ENCODE measurements at regions not wholly inside any gene's neighbourhood (a gene's known extent, or its start where the extent isn't known, plus 50 kb on each side); places are given as distances from the start of the nearest gene placed in this dataset.
A peak's percentile ranks its signal among the peaks of the same experiment; 100 is the strongest.

DNA sequence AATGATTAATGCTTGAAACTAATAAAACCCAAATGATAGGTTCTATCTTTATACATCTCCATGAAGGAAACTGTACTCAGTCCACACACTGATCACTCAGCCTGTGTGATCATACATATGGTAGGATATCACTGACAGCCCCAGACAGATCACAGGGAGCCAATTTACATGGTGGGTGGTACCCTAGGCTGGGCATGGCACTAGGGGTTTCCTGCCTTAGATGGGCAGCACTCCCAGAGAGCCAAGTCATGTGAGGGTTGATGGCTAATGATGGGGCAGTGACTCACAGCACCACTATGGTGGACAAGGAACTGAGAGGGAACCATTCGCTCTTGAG, 89.6 kb upstream of the PTPRR start:
- DNase-seq (ENCODE audit: low read depth in 2 of 2): no peak

DNA sequence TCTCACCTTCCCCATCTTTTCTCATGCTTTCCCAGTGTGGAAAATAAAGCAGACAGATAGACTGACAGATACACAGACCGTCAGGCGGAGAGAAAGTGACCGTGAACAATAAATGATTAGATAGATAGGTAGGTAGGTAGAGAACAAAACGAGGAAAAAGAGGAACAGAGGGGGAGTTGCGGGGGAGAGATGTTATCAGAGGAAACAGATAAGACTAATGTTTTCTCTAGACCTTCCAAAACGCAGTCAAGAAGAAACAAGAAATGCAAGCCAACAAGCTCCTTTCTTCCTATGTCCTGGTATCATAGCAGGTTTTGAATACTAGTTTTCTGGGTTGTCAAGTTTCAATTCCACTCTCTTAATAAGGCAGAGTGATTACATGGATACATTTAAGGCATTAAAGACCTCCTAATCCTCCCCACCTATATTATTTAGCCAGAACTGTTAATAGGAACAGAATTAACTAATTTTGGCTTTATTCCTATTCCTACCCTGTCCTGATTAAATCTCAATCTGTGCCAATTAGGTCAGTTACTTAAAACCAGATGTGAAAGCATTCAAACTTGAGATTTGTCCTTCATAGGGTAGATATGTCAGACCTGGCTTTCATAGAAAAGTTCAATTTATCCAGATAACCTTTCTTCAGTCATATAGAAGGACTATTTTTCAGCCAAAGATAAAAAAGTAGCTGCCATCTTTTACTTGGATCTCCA, 89.0 kb upstream of the PTPRR start:
- no peak for DNase-seq (ENCODE audit: low read depth in 2 of 2)

DNA sequence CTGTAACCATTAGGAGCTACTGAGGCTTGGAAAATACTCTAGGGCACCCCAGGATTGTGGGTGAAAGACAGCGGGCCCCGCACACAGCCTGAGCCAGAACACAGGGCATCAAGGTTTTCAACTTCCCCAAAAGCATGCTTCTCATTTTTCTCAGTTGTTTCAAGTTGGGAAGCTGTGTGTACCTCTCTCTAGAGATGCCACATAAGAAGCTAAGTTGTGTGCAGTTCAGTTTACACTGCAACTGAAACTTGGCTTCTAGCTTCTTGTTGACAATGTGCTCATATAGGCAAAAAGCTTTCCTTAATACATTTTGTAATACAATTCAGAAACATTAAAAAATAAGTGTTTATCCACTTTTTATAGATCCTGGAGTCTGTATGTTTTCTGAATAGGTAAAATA, 88.1 kb upstream of the PTPRR start:
- DNase-seq (ENCODE audit: low read depth in 2 of 2): no peak

DNA sequence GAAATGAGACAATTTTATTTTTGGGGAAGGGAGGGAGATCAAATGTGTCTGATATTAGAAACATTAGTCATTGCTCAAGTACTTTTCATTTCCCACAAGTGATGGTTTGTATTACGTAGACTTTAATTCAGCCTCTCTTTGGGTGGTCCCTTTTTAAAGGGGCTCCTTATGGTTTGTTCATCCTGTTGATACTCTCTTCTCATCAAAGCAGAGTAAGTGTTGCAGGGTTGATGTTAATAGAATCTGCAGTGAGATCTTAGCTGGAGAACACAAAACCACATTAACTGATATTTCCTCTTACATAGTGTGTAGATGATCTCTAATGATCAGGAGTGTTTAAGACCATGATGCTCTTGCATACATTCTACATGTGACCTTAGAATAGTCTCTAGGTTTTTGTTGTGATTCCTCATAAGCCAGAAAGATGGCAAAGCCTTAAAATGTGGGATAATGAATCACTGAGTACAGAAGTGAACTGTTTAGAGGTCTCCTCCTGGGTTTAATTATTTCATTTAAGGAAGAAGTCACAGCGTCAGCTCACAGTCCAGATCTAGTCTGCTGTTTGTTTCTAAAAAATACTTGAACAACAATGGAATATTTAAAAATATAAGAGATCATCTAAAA, 87.4 kb upstream of the PTPRR start:
- DNase-seq (ENCODE audit: low read depth in 2 of 2): peak; percentile 22 to 30

DNA sequence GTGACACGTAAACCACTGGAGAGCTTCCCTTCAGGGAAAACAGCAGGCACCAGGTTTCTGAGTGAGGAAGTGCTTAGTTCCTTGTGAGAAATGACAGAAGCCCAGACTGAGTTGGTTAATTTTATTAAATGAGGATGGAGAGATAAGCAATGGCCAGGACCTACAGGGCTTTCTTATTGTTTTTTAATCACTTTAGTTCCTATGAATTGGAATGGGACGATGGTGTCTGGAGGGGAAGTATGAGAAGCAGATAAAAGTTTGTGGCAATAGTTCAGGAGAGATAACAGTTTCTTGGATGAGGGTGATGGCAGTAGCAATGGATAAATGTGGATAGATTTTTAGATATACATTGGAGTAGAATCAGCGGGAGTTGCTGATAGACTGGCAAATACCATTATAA, 86.5 kb upstream of the PTPRR start:
- no peak for DNase-seq (ENCODE audit: low read depth in 2 of 2)

DNA sequence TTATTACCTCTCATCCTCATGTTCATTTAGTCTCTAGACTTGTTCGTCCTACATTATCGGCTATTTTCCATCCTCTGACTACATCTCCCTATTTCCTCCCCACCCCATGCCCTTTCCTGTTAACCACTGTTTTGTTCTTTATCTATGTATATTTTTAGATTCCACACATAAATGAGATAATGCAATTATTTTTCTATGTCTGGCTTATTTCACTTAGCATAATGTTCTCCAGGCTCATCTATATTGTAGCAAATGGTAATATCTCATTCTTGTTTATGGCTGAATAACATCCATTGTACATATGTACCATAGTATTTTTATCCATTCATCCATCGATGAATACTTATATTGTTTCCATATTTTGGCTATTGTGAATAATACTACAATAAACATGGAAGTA, 84.6 kb upstream of the PTPRR start:
- no peak for DNase-seq (ENCODE audit: low read depth in 2 of 2)

DNA sequence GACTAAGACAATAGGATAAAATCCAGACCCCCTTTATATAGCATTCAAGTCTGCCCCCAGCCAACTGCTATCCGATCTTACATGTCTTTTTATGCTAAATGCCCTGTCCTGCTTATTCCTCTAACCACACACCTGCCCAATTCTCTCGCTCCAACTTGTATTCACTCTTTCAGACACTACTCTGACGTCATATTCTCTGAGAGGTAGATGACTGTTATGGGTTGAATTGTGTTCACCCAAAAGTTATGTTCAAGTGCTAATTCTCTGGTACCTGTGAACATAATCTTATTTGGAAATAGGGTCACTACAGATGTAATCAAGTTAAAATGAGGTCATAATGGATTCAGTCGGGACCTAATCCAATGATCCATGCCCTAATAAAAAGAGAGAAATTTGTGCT, 84.0 kb upstream of the PTPRR start:
- DNase-seq (ENCODE audit: low read depth in 2 of 2): no peak

DNA sequence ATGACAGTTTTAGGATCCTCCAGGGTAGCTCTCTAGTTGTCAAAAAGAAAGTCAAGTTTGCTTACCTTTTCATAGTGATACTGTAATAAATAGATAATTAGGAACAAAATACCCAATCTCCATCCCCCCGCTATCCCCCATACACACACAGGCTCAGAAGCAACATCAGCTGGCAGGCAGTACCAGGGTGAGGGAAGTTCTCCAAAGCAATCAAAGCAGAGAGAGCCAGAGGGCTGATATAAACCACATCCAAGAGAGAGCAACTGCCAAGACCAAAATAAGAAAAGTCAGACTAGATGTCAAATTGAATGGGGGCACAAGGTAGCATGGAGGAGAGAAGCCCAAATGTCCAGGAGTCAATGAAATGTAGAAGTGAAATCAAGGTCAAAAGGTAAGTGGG, 80.2 kb upstream of the PTPRR start:
- no peak for DNase-seq (ENCODE audit: low read depth in 2 of 2)

DNA sequence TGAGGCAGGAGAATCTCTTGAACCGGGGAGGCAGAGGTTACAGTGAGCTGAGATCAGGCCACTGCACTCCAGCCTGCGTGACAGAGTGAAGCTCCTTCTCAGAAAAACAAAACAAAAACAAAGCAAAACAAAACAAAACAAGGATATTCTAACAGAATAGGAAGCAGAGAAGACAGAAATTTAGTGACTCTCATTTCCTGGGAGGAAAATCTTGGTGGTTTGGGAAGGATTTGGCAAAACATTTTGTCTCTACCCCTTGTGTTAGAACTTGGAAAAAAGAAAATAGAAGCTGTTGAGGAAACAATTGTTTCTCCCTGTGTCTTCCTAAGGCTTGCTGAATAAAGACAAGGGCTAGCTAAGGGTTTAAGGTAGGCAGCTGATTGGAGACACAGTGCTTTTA, 79.7 kb upstream of the PTPRR start:
- DNase-seq (ENCODE audit: low read depth in 2 of 2): no peak

DNA sequence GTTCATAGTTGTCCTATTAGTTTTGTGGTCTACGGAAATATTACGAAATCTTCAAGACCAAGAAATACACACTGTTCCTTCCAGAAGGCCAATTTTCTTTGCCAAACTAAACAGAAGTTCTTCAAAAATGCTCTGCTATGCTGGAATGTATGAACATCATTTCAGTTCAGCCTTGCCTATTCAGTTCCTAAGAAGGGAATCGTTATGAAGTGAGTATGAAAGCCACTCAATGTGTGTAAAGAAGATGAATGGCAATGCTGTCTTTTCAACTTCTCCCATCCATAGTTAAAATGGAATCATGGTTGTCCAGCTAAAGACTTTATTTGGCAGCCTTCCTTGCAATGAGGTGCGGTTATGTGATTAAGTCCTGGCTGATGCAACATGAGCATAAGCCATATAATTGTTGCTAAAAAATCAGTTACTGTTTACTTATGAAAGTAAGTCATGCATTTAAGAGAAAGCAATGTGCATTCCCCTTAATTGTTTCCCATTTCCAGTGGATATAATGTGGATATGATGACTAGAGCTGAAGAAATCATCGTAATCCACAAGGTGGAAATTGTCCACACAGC, 73.8 kb upstream of the PTPRR start:
- DNase-seq (ENCODE audit: low read depth in 2 of 2): peak; percentile 59 to 62

DNA sequence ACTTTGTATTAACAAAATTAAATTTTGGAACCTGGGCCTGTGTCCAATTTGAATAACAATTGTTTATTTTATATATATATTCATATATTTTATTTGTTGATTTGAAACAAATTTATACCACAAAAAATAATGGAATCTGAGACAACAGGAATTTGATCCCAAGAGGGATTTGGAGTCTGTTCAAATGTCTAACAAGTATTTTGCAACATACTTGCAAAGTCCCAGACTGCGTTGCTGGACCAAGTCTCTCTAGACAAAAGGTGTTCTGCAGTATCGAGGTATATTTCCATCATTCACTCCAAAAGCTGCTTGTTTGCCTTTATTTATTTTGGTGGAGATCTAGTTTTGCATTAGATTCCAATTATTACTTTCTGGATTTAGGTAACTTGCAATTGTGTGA, 68.7 kb upstream of the PTPRR start:
- DNase-seq (ENCODE audit: low read depth in 2 of 2): no peak

DNA sequence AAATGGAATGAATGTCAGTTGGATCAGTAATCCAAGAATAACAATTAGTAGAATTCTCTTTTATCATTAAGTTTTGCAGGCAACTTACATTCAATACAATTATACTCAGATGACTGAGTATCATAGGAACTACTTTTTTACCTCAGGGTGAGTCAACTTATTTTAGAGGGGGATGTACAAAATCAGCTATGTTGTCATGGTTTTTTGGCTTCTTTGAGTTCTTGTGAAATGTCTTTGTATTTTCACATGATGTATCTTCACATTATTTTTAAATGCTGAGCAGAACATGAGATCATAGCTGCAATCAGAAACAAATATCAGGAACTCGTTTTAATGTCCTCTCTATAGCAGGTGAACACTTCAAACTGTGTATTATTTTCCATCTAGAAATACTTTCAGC, 65.3 kb upstream of the PTPRR start:
- peak in 1 of 2 experiments; percentile 33 for DNase-seq (ENCODE audit: low read depth in 2 of 2)

DNA sequence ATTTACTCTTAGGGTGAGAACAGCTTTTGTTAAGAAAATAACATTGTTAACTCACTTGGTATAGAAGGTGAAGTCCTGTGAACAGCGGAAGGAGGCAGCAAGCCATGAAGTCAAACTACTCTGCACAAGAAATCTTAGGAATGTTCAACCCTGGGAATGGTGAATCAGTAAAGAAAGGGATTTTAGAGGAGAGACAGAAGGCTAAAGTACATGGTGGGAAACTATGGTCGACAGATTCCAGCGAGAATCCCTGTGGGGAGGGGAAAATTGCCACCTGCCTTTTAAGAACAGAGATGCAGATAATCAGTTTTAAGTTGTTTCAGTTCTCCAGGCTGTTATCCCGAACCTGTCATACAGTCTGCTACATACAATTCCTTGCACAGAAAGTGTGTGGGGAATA, 63.2 kb upstream of the PTPRR start:
- DNase-seq (ENCODE audit: low read depth in 2 of 2): no peak

DNA sequence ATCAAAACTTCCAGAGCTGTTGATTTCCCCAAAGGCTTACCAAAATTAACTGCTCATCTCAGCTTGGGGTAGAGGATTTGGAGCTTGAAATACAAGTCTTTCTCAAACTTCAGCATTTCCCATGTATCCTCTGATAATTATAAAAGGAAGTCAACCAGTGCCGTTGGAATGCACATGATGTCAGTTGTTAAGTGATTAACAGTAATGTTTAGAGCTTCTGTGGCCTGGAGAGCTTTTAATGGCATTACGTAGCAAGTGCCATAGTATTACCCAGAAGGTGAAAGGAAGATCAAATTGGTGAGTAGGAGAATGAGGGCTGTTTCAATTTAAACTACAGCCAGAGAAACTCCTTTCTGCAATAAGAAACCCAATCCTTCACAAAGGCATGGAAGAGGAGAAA, 62.5 kb upstream of the PTPRR start:
- peak; percentile 49 to 50 for DNase-seq (ENCODE audit: low read depth in 2 of 2)

DNA sequence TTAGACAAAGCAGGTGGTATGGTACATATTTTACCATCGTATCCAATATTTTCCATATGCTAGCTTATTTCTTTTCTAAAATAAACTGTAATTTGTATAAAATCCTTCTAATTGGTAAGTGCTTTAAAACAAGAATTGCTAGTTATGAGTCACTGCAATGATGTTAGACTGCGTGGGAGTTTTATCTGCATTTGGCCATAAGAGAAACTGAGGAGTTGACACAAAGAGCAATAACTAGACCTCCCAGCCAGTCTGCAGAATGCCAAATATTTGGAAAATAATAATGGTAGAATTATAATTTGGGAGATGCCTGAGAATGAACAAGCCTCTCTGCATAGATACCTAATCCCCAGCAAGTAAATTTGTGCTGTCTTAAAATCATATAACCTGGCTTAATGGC, 61.7 kb upstream of the PTPRR start:
- no peak for DNase-seq (ENCODE audit: low read depth in 2 of 2)

DNA sequence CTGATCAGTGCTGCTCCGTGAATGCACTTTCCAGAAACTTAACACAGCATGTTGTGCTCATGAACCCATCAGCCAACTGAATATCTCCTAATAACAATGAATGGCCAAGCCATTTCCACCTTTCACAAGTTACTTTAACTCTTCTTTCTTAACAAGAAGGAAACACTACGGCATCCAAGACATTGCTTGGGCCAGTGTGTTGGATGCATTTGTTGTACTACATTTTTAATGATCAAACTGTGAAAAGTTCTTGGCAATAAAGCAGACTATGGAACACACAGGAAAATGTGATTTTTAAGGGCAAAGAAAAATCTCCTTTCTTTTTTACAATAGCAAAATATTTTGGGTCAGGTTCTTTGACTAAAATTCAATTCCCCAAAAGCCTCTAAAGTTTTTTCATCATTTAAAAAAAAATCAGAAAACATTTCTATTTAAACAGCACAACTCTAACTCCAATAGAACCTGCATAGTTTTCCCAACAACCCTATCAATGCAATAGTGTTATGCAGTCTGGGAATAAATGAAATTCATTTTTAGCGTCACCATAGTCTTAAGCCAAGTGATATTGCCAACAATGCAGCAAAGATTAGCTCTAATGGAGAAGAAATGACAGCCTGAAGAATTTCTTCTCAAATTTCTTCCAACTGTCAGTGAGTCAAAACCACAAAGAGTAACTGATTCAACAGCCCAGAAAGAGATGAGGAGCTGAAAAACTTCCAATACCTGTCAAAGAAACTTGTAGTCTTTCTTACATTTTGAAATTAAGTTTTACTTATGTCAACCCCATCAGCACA, 50.7 kb upstream of the PTPRR start:
- DNase-seq (ENCODE audit: low read depth in 2 of 2): peak; percentile 35 to 42
